HEK293 (cell line): ENCODE measurements at regions not wholly inside any gene's neighbourhood (a gene's known extent, or its start where the extent isn't known, plus 50 kb on each side); places are given as distances from the start of the nearest gene placed in this dataset.

Experiments
- CTCF ChIA-PET: fragments of 350-600 bp; formaldehyde crosslinking; extraction: SDS; loops from one replicate; lab custom pipeline; 2021; ENCODE audit warnings: antibody characterized with exemption; lab: Yijun Ruan, JAX
- POLR2A ChIA-PET: fragments of 300-600 bp; formaldehyde crosslinking; extraction: SDS; loops from one replicate; lab custom pipeline; 2020; ENCODE audit warnings: antibody characterized with exemption, inconsistent platforms; lab: Yijun Ruan, JAX
- H3K27ac ChIP-seq: fragments of 200-500 bp; sonication (Bioruptor generic); 2 replicates; pipeline ENCODE4 v1.5.1; 2014; ENCODE audit warnings: low read depth, low read length, control low read depth, inconsistent platforms; ENCODE audit errors: extremely low read depth
- H3K36me3 ChIP-seq, 2 experiments: fragments of 200-500 bp in 1 of 2; sonication (Bioruptor generic) in 1 of 2; 1 replicate in 1 of 2; 2 replicates in 1 of 2; pipeline ENCODE4 v1.5.1; 2014 to 2017; ENCODE audit warnings: inconsistent platforms in 2 of 2, low read length in 2 of 2; ENCODE audit not compliant: control insufficient read depth in 2 of 2, insufficient read depth in 1 of 2
- H3K4me1 ChIP-seq: fragments of 200-500 bp; sonication (Bioruptor generic); 2 replicates; pipeline ENCODE4 v1.5.1; 2014; ENCODE audit warnings: mild to moderate bottlenecking, low read length, inconsistent platforms; ENCODE audit not compliant: control insufficient read depth, insufficient read depth
- H3K4me3 ChIP-seq: 2 replicates; pipeline ENCODE4 v1.5.1; 2011; ENCODE audit warnings: low read depth, mild to moderate bottlenecking, control low read depth, low read length, moderate library complexity
- H3K9me3 ChIP-seq: fragments of 200-500 bp; sonication (Bioruptor generic); 2 replicates; pipeline ENCODE4 v1.5.1; 2014; ENCODE audit warnings: low read depth, low read length, inconsistent platforms; ENCODE audit not compliant: control insufficient read depth, insufficient read depth
- GLI2 ChIP-seq: fragments of 450-650 bp; formaldehyde crosslinking; IDR thresholded peaks from 2 replicates; pipeline ENCODE4; 2017; ENCODE audit warnings: missing biosample characterization, missing genetic modification characterization, low read depth, borderline replicate concordance
- GLI4 ChIP-seq: fragments of 450-650 bp; formaldehyde crosslinking; IDR thresholded peaks from 2 replicates; pipeline ENCODE4 v1.5.1; 2016; ENCODE audit warnings: missing biosample characterization, missing genetic modification characterization
- KLF16 ChIP-seq: fragments of 450-650 bp; formaldehyde crosslinking; IDR thresholded peaks from 2 replicates; pipeline ENCODE4 v1.5.1; 2017; ENCODE audit warnings: missing biosample characterization, missing genetic modification characterization
- OVOL3 ChIP-seq: fragments of 450-650 bp; formaldehyde crosslinking; IDR thresholded peaks from 2 replicates; pipeline ENCODE4 v1.5.1; 2016; ENCODE audit warnings: missing biosample characterization, missing genetic modification characterization
- SCRT1 ChIP-seq: fragments of 450-650 bp; formaldehyde crosslinking; IDR thresholded peaks from 2 replicates; pipeline ENCODE4 v1.5.1; 2016; ENCODE audit warnings: missing biosample characterization, missing genetic modification characterization, borderline replicate concordance
- ZBTB1 ChIP-seq: fragments of 450-650 bp; formaldehyde crosslinking; IDR thresholded peaks from 2 replicates; pipeline ENCODE4 v1.5.1; 2016; ENCODE audit warnings: missing biosample characterization, missing genetic modification characterization
- ZBTB20 ChIP-seq: fragments of 450-650 bp; formaldehyde crosslinking; IDR thresholded peaks from 2 replicates; pipeline ENCODE4 v1.5.1; 2016; ENCODE audit warnings: missing biosample characterization, missing genetic modification characterization
- ZBTB26 ChIP-seq: fragments of 450-650 bp; formaldehyde crosslinking; optimal IDR thresholded peaks from 2 replicates; pipeline ENCODE3; 2016; ENCODE audit warnings: missing biosample characterization, mild to moderate bottlenecking, missing genetic modification characterization
- ZBTB44 ChIP-seq: fragments of 450-650 bp; IDR thresholded peaks from 2 replicates; pipeline ENCODE4 v1.5.1; 2018; ENCODE audit warnings: missing biosample characterization, mild to moderate bottlenecking, missing genetic modification characterization
- ZNF121 ChIP-seq: fragments of 450-650 bp; formaldehyde crosslinking; IDR thresholded peaks from 2 replicates; pipeline ENCODE4 v1.5.1; 2016; ENCODE audit warnings: missing biosample characterization, missing genetic modification characterization
- ZNF214 ChIP-seq: fragments of 450-650 bp; formaldehyde crosslinking; IDR thresholded peaks from 2 replicates; pipeline ENCODE4 v1.5.1; 2017; ENCODE audit warnings: missing biosample characterization, mild to moderate bottlenecking, missing genetic modification characterization, borderline replicate concordance
- ZNF221 ChIP-seq: fragments of 450-650 bp; formaldehyde crosslinking; IDR thresholded peaks from 2 replicates; pipeline ENCODE4 v1.5.1; 2017; ENCODE audit warnings: missing biosample characterization, missing genetic modification characterization, borderline replicate concordance
- ZNF391 ChIP-seq: fragments of 450-650 bp; formaldehyde crosslinking; IDR thresholded peaks from 2 replicates; pipeline ENCODE4 v1.5.1; 2016; ENCODE audit warnings: low read depth, missing biosample characterization, missing genetic modification characterization, borderline replicate concordance
- ZNF394 ChIP-seq: fragments of 450-650 bp; formaldehyde crosslinking; IDR thresholded peaks from 2 replicates; pipeline ENCODE4 v1.5.1; 2016; ENCODE audit warnings: missing biosample characterization, missing genetic modification characterization, mild to moderate bottlenecking, moderate library complexity, borderline replicate concordance
- ZNF473 ChIP-seq: fragments of 450-650 bp; formaldehyde crosslinking; IDR thresholded peaks from 2 replicates; pipeline ENCODE4 v1.5.1; 2017; ENCODE audit warnings: missing biosample characterization, missing genetic modification characterization
- ZNF501 ChIP-seq: fragments of 450-650 bp; formaldehyde crosslinking; IDR thresholded peaks from 2 replicates; pipeline ENCODE4 v1.5.1; 2016; ENCODE audit warnings: missing biosample characterization, missing genetic modification characterization
- ZNF555 ChIP-seq: fragments of 450-650 bp; formaldehyde crosslinking; conservative IDR thresholded peaks from 2 replicates; pipeline ENCODE4 v1.5.1; 2017; ENCODE audit warnings: missing biosample characterization, mild to moderate bottlenecking, missing genetic modification characterization, inconsistent platforms
- ZNF558 ChIP-seq: fragments of 450-650 bp; formaldehyde crosslinking; IDR thresholded peaks from 2 replicates; pipeline ENCODE4 v1.5.1; 2016; ENCODE audit warnings: missing biosample characterization, missing genetic modification characterization
- ZNF654 ChIP-seq: fragments of 450-650 bp; formaldehyde crosslinking; IDR thresholded peaks from 2 replicates; pipeline ENCODE4 v1.5.1; 2016; ENCODE audit warnings: low read depth, missing biosample characterization, missing genetic modification characterization
- ZNF670 ChIP-seq: fragments of 450-650 bp; formaldehyde crosslinking; IDR thresholded peaks from 2 replicates; pipeline ENCODE4 v1.5.1; 2016; ENCODE audit warnings: missing biosample characterization, missing genetic modification characterization, low read depth
- ZNF747 ChIP-seq: fragments of 450-650 bp; formaldehyde crosslinking; IDR thresholded peaks from 2 replicates; pipeline ENCODE4 v1.5.1; 2016; ENCODE audit warnings: missing biosample characterization, missing genetic modification characterization
- ZSCAN30 ChIP-seq: fragments of 450-650 bp; IDR thresholded peaks from 2 replicates; pipeline ENCODE4 v1.5.1; 2018; ENCODE audit warnings: missing biosample characterization, mild to moderate bottlenecking, missing genetic modification characterization, moderate library complexity
- TF ChIP-seq, protein P1 (sequence below): fragments of 450-650 bp; formaldehyde crosslinking; IDR thresholded peaks from 2 replicates; pipeline ENCODE4 v1.5.1; 2016; ENCODE audit warnings: missing biosample characterization, missing genetic modification characterization
- TF ChIP-seq, protein P2 (sequence below): fragments of 450-650 bp; formaldehyde crosslinking; IDR thresholded peaks from 2 replicates; pipeline ENCODE4 v1.5.1; 2016; ENCODE audit warnings: missing biosample characterization, missing genetic modification characterization
- TF ChIP-seq, protein P3 (sequence below): fragments of 450-650 bp; formaldehyde crosslinking; IDR thresholded peaks from 2 replicates; pipeline ENCODE4 v1.5.1; 2016; ENCODE audit warnings: missing biosample characterization, missing genetic modification characterization, low read depth

GRCh38 chr2:123816203-123816602, 208.9 kb upstream of the CNTNAP5 start:
- Histone ChIP-seq H3K9me3 (no peaks in the 10 kb centered on the region), H3K36me3 (no peaks in the 10 kb centered on the region), H3K4me1 (no peaks in the 10 kb centered on the region), H3K27ac (no peak overlapping the region), H3K4me3 (no peak overlapping the region)
- TF ChIP-seq ZNF121 (tag by site-specific recombination) (no peak), ZNF654 (no peak), ZBTB1 (no peak), GLI4 (tag by site-specific recombination) (no peak), ZNF501 (tag by site-specific recombination) (no peak), ZNF555 (tag by site-specific recombination) (no peak), ZBTB20 (tag by site-specific recombination) (no peak), ZNF394 (tag by site-specific recombination) (no peak), SCRT1 (tag by site-specific recombination) (no peak), ZNF214 (tag by site-specific recombination) (no peak)
- TF ChIP-seq, protein P1, sequence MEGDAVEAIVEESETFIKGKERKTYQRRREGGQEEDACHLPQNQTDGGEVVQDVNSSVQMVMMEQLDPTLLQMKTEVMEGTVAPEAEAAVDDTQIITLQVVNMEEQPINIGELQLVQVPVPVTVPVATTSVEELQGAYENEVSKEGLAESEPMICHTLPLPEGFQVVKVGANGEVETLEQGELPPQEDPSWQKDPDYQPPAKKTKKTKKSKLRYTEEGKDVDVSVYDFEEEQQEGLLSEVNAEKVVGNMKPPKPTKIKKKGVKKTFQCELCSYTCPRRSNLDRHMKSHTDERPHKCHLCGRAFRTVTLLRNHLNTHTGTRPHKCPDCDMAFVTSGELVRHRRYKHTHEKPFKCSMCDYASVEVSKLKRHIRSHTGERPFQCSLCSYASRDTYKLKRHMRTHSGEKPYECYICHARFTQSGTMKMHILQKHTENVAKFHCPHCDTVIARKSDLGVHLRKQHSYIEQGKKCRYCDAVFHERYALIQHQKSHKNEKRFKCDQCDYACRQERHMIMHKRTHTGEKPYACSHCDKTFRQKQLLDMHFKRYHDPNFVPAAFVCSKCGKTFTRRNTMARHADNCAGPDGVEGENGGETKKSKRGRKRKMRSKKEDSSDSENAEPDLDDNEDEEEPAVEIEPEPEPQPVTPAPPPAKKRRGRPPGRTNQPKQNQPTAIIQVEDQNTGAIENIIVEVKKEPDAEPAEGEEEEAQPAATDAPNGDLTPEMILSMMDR (tag by site-specific recombination): no peak
- ChIA-PET CTCF (no interaction called here), POLR2A (no interaction called here)

- POLR2A ChIA-PET: no interaction called here
Measured at GRCh38 chr2:123816928-123817327, 208.2 kb upstream of the CNTNAP5 start.

GRCh38 chr2:123826729-123827271, 198.3 kb upstream of the CNTNAP5 start:
- ChIA-PET POLR2A (no interaction called here), CTCF (no interaction called here)
- no peak overlapping the region for H3K4me3 ChIP-seq
- H3K36me3 ChIP-seq: no peaks in the 10 kb centered on the region
- H3K4me1 ChIP-seq: no peaks in the 10 kb centered on the region
- H3K27ac ChIP-seq: no peak overlapping the region
- H3K9me3 ChIP-seq: no peaks in the 10 kb centered on the region
- TF ChIP-seq, protein P2, sequence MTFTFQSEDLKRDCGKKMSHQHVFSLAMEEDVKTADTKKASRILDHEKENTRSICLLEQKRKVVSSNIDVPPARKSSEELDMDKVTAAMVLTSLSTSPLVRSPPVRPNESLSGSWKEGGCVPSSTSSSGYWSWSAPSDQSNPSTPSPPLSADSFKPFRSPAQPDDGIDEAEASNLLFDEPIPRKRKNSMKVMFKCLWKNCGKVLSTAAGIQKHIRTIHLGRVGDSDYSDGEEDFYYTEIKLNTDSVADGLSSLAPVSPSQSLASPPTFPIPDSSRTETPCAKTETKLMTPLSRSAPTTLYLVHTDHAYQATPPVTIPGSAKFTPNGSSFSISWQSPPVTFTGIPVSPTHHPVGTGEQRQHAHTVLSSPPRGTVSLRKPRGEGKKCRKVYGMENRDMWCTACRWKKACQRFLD (tag by site-specific recombination): no peak
- TF ChIP-seq ZNF221 (tag by site-specific recombination) (no peak), ZBTB26 (tag by site-specific recombination) (no peak), ZSCAN30 (tag by site-specific recombination) (no peak), ZNF747 (tag by site-specific recombination) (no peak), GLI2 (no peak), ZNF473 (tag by site-specific recombination) (no peak), ZNF558 (no peak)
- TF ChIP-seq, protein P3, sequence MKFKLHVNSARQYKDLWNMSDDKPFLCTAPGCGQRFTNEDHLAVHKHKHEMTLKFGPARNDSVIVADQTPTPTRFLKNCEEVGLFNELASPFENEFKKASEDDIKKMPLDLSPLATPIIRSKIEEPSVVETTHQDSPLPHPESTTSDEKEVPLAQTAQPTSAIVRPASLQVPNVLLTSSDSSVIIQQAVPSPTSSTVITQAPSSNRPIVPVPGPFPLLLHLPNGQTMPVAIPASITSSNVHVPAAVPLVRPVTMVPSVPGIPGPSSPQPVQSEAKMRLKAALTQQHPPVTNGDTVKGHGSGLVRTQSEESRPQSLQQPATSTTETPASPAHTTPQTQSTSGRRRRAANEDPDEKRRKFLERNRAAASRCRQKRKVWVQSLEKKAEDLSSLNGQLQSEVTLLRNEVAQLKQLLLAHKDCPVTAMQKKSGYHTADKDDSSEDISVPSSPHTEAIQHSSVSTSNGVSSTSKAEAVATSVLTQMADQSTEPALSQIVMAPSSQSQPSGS: no peak

More at GRCh38 chr2:123816928-123817327, 208.2 kb upstream of the CNTNAP5 start:
- H3K36me3 ChIP-seq: no peaks in the 10 kb centered on the region
- no peak for TF ChIP-seq ZBTB44
- TF ChIP-seq OVOL3 (tag by site-specific recombination): no peak
- no peak for TF ChIP-seq ZNF391 (tag by site-specific recombination)
- TF ChIP-seq ZNF670 (tag by site-specific recombination): no peak
- no peak for TF ChIP-seq KLF16 (tag by site-specific recombination)
- H3K4me3 ChIP-seq: no peak overlapping the region
- H3K27ac ChIP-seq: no peak overlapping the region
- H3K4me1 ChIP-seq: no peaks in the 10 kb centered on the region
- CTCF ChIA-PET: interaction anchor here (0.6 kb wide), 1 partner anchor 657 kb away, joined by 3 read pairs; no protein-coding TSS in a partner anchor
- no peaks in the 10 kb centered on the region for H3K9me3 ChIP-seq
